Keratinocyte (primary cell): ENCODE measurements at regions not wholly inside any gene's neighbourhood (a gene's known extent, or its start where the extent isn't known, plus 50 kb on each side); places are given as distances from the start of the nearest gene placed in this dataset.

Experiments used
- DNase-seq: peaks from one replicate; pipeline ENCODE4 v3.0.0-alpha.2; 2011; ENCODE audit warnings: low read depth, missing footprints, low spot score
- FAIRE-seq: peaks from 2 replicates; lab custom pipeline; 2011; peaks lifted over from hg19 to GRCh38; lab: Jason Lieb, UNC
- H2AFZ ChIP-seq: 2 replicates; pipeline ENCODE4 v1.6.0; 2012; ENCODE audit warnings: low read length, control low read depth, inconsistent platforms; ENCODE audit not compliant: control insufficient read depth
- H3K27ac ChIP-seq: 2 replicates; pipeline ENCODE4 v1.5.1; 2011; ENCODE audit warnings: low read length; ENCODE audit not compliant: control insufficient read depth, insufficient read depth
- H3K27me3 ChIP-seq: 3 replicates; pipeline ENCODE4 v1.6.0; 2011; ENCODE audit warnings: low read length; ENCODE audit not compliant: control insufficient read depth, insufficient read depth; ENCODE audit errors: extremely low read depth
- H3K36me3 ChIP-seq, 2 experiments: 2 replicates in 1 of 2; 3 replicates in 1 of 2; pipeline ENCODE4 v1.5.1; 2011; ENCODE audit warnings: low read length in 2 of 2, mild to moderate bottlenecking in 1 of 2; ENCODE audit not compliant: control insufficient read depth in 2 of 2, insufficient read depth in 2 of 2; ENCODE audit errors: extremely low read depth in 1 of 2
- H3K4me1 ChIP-seq: 3 replicates; pipeline ENCODE4 v1.5.1; 2011; ENCODE audit warnings: low read length; ENCODE audit not compliant: control insufficient read depth, insufficient read depth; ENCODE audit errors: extremely low read depth
- H3K4me2 ChIP-seq: 3 replicates; pipeline ENCODE4 v1.6.0; 2011; ENCODE audit warnings: low read depth, low read length; ENCODE audit not compliant: control insufficient read depth, insufficient read depth; ENCODE audit errors: extremely low read depth
- H3K4me3 ChIP-seq, 3 experiments: fragments of 200-600 bp in 1 of 3; sonication (generic) in 1 of 3; 2 replicates in 2 of 3; 3 replicates in 1 of 3; pipeline ENCODE4 v1.5.1; 2011 to 2016; ENCODE audit warnings: low read length in 3 of 3, mild to moderate bottlenecking in 3 of 3, control low read depth in 2 of 3, inconsistent platforms in 1 of 3, low read depth in 1 of 3, mixed read lengths in 1 of 3, mixed run types in 1 of 3, moderate library complexity in 1 of 3; ENCODE audit not compliant: control insufficient read depth in 2 of 3, insufficient read depth in 2 of 3; ENCODE audit errors: extremely low read depth in 1 of 3
- H3K79me2 ChIP-seq: 2 replicates; pipeline ENCODE4 v1.6.0; 2012; ENCODE audit warnings: low read length; ENCODE audit not compliant: control insufficient read depth, insufficient read depth
- H3K9ac ChIP-seq: 3 replicates; pipeline ENCODE4 v1.6.0; 2011; ENCODE audit warnings: low read length; ENCODE audit not compliant: control insufficient read depth, insufficient read depth; ENCODE audit errors: extremely low read depth
- H3K9me1 ChIP-seq: 3 replicates; pipeline ENCODE4 v1.6.0; 2011; ENCODE audit warnings: low read length; ENCODE audit not compliant: control insufficient read depth, insufficient read depth; ENCODE audit errors: extremely low read depth
- H3K9me3 ChIP-seq: 2 replicates; pipeline ENCODE4 v1.5.1; 2012; ENCODE audit warnings: low read depth, low read length; ENCODE audit not compliant: control insufficient read depth
- H4K20me1 ChIP-seq: 3 replicates; pipeline ENCODE4 v1.6.0; 2011; ENCODE audit warnings: low read length; ENCODE audit not compliant: control insufficient read depth, insufficient read depth; ENCODE audit errors: extremely low read depth
- EZH2 ChIP-seq: IDR thresholded peaks from one replicate; pipeline ENCODE4 v1.6.1; 2012; ENCODE audit warnings: inconsistent platforms, mild to moderate bottlenecking, low read length, moderate library complexity
- dilution Hi-C: fragments of 300-500 bp; cut with MboI; formaldehyde crosslinking; loops from one replicate; pipeline ENCODE4 v1.7.0; 2020; ENCODE audit warnings: low sequenced_read_pairs; ENCODE audit not compliant: extremely low pct_ligation_motif_present
- TF ChIP-seq, protein P1 (sequence below), 3 experiments: IDR thresholded peaks in 1 of 3; conservative IDR thresholded peaks in 1 of 3; optimal IDR thresholded peaks in 1 of 3; 2 replicates in 2 of 3; 3 replicates in 1 of 3; pipeline versions ENCODE3 to v1.5.1; 2011; ENCODE audit warnings: low read length in 3 of 3, mild to moderate bottlenecking in 3 of 3, moderate library complexity in 2 of 3, control low read depth in 1 of 3, inconsistent platforms in 1 of 3; ENCODE audit not compliant: insufficient read depth in 2 of 3; ENCODE audit errors: extremely low read depth in 1 of 3

DNA sequence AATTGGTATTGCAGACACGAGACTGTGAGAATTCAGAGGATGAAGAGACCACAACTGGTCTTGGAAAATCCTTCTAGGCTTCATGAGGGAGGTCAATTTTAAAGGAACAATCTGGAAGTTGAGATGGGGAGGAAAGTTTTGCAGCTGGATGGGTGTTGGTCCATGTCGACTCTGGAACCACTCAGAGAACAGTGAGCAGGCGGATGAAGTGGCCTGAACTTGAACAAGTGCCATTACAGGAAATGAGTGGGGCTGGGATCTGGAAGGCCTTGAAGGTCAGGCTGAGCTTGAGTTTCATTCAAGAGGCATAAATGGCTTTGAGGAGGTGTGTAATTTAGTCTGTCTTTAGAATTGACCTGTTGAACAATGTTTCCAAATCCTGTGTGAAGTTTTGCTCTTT lies 140.9 kb downstream of the GALC start:
- H2AFZ ChIP-seq = no peak overlapping the region
- no peak overlapping the region for H3K4me3 ChIP-seq
- H3K9ac ChIP-seq = no peak overlapping the region
- no peaks in the 10 kb centered on the region for H3K36me3 ChIP-seq
- H3K9me3 ChIP-seq = no peaks in the 10 kb centered on the region
- no peaks in the 10 kb centered on the region for H3K79me2 ChIP-seq
- TF ChIP-seq, protein P1, sequence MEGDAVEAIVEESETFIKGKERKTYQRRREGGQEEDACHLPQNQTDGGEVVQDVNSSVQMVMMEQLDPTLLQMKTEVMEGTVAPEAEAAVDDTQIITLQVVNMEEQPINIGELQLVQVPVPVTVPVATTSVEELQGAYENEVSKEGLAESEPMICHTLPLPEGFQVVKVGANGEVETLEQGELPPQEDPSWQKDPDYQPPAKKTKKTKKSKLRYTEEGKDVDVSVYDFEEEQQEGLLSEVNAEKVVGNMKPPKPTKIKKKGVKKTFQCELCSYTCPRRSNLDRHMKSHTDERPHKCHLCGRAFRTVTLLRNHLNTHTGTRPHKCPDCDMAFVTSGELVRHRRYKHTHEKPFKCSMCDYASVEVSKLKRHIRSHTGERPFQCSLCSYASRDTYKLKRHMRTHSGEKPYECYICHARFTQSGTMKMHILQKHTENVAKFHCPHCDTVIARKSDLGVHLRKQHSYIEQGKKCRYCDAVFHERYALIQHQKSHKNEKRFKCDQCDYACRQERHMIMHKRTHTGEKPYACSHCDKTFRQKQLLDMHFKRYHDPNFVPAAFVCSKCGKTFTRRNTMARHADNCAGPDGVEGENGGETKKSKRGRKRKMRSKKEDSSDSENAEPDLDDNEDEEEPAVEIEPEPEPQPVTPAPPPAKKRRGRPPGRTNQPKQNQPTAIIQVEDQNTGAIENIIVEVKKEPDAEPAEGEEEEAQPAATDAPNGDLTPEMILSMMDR (optimal IDR thresholded peaks at IDR 0.05 in 1 of 3, IDR thresholded peaks at IDR 0.05 in 1 of 3, conservative IDR thresholded peaks at IDR 0.05 in 1 of 3; ENCODE audit: extremely low read depth in 1 of 3, insufficient read depth in 2 of 3, low read length in 3 of 3) = no peak
- no peak for TF ChIP-seq EZH2
- DNase-seq (no peak), FAIRE-seq (no peak)
- no peak overlapping the region for H3K27ac ChIP-seq
- H3K4me1 ChIP-seq = no peaks in the 10 kb centered on the region
- no peaks in the 10 kb centered on the region for H3K9me1 ChIP-seq
- H4K20me1 ChIP-seq = no peaks in the 10 kb centered on the region
- H3K4me2 ChIP-seq = no peak overlapping the region
- dilution Hi-C loops = no loop called here
- no peaks in the 10 kb centered on the region for H3K27me3 ChIP-seq

DNA sequence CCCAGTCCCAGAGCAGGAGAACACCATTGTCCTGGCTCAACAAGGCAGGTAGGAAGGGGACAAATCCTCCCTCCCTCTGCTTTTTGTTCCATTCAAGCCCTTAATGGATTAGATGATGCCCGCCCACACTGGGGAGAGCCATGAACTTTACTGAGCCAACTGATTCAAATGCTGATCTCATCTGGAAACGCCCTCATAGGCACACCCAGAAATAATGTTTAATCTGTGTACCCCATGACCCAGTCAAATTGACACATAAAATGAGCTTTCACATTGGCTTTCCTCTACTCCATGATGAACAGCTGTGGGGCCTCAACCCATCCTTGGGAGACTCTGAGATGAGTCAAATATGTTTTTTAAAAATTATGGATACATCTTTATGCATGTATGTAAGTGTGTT lies 141.8 kb downstream of the GALC start:
- Histone ChIP-seq H3K4me1 (no peaks in the 10 kb centered on the region), H3K9ac (no peak overlapping the region), H3K79me2 (no peaks in the 10 kb centered on the region), H3K4me2 (no peak overlapping the region), H3K9me3 (no peaks in the 10 kb centered on the region), H3K4me3 (no peak overlapping the region), H2AFZ (no peak overlapping the region), H3K27me3 (no peaks in the 10 kb centered on the region), H4K20me1 (no peaks in the 10 kb centered on the region), H3K27ac (no peak overlapping the region), H3K9me1 (no peaks in the 10 kb centered on the region), H3K36me3 (no peaks in the 10 kb centered on the region)
- TF ChIP-seq, protein P1 (optimal IDR thresholded peaks at IDR 0.05 in 1 of 3, IDR thresholded peaks at IDR 0.05 in 1 of 3, conservative IDR thresholded peaks at IDR 0.05 in 1 of 3; ENCODE audit: extremely low read depth in 1 of 3, insufficient read depth in 2 of 3, low read length in 3 of 3) = no peak
- TF ChIP-seq EZH2 = no peak
- FAIRE-seq (no peak), DNase-seq (no peak)
- dilution Hi-C loops = no loop called here
